Left renal pelvis (tissue), 4 donors: ENCODE measurements at regions not wholly inside any gene's neighbourhood (a gene's known extent, or its start where the extent isn't known, plus 50 kb on each side); places are given as distances from the start of the nearest gene placed in this dataset.

Experiments
- DNase-seq, 4 donors: peaks; one replicate each; pipeline ENCODE4 v3.0.0-alpha.2; 2013; ENCODE audit warnings: low read depth in 4 of 4, low spot score in 3 of 4

DNA sequence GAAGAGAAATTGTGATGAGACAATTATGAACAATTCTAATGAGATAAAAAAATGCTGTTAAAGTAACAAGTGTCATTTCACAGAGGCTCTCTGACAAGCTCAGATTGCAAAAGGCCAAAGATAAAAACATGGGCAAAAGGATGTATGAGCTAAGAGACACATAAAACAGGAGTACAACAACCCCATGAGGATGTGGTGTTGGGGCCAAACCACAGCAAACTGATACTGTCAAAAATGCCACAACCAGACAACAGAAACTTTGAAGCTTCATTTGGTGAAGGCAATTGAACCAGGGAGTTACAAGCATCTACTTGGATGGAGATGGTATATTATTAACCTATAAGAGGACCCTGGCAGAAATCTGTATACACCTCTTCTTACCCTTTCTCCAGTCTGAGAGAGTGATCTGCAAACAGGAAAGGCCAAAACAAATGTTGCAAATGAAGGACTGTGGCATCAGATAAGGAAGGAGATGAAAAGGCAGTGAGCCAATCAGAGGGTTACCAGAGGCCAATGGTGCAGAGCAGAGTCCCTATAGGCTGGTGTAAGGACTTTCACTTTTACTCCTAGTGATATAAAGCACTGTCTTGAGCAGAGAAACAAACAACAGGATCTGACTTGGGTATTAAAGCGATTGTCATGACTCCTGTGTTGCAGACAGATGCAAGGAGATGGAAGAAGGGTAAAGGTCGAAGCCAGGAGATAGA, 659.0 kb downstream of the NTRK3 start:
- no peak for DNase-seq

- DNase-seq = no peak
These were observed 665.0 kb downstream of the NTRK3 start for GRCh38 chr15:87591582-87591981.

DNA sequence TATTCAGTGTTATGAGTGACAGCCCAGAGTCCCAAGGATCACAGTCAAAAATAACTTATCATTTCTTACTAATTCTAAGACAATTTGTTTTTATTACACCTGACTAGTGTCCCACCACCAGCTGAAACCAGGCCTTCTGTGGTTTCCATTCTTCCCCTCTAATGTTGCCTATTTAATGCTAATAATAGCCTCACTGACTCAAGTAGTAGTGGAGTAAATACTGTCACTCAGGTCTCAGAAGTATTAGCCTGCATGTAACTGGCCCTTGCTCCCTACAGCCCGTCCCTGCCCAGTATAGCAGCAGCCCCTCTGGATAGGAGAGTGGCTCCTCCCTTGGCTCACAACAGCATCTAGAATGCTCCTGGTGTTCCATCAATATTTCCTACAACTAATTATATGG, 665.5 kb downstream of the NTRK3 start:
- DNase-seq = no peak

DNA sequence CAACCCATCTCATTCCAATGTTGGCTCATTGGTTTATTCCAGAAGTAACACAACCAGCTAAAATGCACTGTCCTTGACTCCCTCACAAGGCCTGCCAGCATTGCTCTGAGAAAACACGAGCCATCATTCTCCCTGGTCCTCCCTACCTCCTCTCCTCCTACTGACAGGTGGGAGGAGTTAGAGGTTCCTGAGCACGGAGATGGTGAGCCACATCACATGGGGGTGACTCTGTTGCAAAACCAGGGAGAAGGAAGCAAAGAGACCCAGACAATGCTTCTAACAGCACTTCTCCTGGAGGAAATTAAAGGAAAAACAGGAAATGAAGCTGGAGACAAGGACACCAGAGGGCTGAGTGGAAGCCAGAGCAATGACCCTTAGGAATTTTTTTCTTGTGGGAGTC, 667.4 kb downstream of the NTRK3 start:
- no peak for DNase-seq

- DNase-seq = no peak
These were observed 674.4 kb downstream of the NTRK3 start for GRCh38 chr15:87582169-87582568.

- DNase-seq = no peak
These were observed 677.0 kb downstream of the NTRK3 start for GRCh38 chr15:87579537-87579936.

- no peak for DNase-seq
These were observed 677.8 kb downstream of the NTRK3 start for GRCh38 chr15:87578776-87579175.

DNA sequence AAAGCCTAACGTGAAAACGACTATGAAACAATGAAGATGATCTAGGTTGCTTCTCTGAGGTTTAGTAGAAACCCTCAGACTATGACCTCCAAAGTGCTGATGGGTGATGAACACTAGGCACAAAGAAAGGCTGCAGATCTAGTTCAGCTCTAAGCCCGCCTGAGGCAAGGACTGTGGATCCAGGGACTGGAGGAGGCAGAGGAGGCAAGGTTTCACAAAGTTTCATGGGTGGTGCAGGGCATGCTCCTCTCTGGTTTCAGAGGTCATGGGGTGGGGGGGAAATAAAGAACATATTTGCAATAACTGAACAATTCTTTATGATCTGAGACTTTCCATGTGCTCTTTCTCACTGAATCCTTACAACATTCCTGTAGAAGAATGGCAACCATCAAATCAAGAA, 679.2 kb downstream of the NTRK3 start:
- no peak for DNase-seq

GRCh38 chr15:87576486-87577176, 679.9 kb downstream of the NTRK3 start:
- no peak for DNase-seq

GRCh38 chr15:87575896-87576473, 680.6 kb downstream of the NTRK3 start:
- DNase-seq = no peak

- DNase-seq = no peak
These were observed 683.0 kb downstream of the NTRK3 start for GRCh38 chr15:87573534-87573933.

GRCh38 chr15:87573039-87573438, 683.5 kb downstream of the NTRK3 start:
- DNase-seq = no peak

DNA sequence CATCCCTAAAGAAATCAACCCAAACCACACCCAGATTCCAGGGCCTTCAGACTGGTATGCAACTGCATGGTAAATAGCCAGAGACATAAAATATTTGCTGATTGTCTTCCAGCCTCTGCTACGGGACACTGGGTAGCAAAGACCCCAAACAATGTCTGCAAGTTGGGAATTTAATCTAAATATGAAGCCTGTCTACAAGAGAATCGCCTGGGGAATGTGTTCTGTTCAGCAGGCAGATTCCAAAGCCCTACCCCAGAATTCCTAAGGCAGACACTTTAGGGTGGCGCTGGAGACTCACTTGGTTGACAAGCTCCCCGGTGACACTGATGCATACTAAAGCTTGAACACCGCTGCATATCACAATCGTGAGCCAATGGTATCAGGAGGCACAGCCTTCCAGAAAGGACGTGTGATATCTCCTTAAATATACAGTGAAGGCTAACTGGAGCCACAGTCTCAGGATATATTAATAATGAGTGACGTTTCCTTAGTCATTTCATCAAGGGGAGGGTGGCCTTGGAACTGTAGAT, 684.1 kb downstream of the NTRK3 start:
- DNase-seq = no peak

DNA sequence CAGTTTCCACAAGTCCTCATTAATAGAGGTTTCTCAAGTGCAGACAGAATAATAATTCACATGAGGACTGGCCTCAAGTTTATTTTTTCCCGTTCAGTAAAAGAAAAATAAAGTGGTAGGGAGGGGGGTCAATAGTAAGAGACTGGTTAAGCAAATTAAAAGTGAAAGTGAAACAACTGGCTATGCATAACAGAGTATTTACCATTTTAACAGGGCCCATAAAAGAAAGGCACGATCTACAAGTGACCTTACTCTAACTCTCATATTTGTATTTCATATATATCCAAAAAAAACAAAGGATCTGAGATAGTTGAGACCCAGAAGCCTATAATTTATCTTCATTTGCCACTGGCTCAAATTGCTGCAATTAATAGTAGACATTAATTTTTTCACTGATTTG, 686.3 kb downstream of the NTRK3 start:
- DNase-seq = peak; percentile 10 to 34 (median 17)

DNA sequence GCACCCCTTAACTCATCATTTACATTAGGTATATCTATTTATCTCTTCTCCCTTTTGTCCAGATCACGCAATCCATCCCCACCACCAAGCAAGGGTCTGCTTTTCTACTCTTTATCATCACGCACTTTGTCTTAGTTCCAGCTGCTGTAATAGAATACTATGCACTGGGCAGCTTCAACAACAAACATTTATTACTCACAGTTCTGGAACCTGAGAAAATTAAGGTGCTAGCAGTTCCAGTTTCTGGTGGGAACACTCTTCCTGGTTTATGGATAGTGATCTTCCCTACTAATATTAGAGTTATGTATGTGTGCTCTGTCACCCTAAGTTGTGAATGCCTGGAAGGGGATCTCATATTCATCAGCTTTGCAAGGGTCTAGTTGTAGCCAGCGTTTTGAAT, 687.0 kb downstream of the NTRK3 start:
- no peak for DNase-seq

- DNase-seq = no peak
These were observed 689.0 kb downstream of the NTRK3 start for GRCh38 chr15:87567406-87568030.

DNA sequence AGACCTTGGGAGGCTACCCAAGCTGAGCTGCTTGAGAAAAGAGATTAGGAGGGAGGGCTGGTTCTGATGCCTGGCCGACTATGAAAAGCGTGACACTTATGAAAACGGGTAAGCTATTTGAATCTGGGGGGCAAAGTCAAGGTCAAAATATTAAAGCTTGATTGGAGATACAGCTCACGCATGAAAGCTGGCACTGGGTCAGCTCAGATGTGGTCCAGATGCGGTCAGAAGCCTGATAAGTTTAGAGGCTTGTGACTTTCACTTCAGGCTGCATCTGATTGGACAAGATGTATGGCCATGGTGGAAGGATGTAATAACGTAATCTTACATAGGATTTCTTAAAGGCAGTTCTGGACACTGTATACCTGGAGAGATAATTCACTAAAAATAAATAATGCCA, 690.3 kb downstream of the NTRK3 start:
- DNase-seq = no peak

GRCh38 chr15:87564681-87565080, 691.9 kb downstream of the NTRK3 start:
- no peak for DNase-seq

DNA sequence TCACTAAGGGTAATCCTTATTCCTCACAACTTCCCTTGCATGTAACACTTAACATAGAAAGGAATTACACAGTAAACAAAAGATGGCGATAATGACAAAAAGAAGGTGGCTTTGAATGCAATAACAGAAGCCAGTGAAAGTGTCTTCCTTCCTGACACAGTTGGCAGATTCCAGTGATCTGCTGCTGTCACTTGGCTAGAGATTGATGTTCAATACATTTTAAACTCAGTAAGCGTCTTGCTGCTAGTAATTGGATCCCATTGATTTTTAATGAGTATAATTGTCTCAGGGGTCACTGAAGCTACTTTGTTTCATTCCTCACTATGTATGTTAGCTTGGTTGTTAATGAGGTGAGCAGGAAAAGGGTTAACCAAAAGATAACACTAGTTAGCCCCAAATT, 692.7 kb downstream of the NTRK3 start:
- DNase-seq = no peak

DNA sequence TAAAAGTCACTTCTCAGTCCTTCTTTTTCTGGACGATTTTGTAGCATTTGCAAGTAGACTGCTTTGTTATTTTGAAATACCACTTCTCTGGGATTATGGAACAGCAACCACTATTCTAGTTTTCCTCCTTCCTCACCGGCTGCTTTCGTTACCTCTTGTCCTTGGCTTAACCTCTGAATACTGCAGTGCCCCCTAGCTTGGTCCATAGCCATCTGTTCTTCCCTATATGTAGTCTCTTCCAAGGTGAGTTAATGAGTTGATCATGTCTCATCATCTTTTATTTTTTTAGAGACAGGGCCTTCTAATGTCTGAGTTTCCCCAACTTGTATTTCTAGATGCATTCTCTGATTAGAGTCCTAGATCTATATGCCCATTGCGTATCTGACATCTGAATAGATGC, 694.3 kb downstream of the NTRK3 start:
- DNase-seq = no peak

DNA sequence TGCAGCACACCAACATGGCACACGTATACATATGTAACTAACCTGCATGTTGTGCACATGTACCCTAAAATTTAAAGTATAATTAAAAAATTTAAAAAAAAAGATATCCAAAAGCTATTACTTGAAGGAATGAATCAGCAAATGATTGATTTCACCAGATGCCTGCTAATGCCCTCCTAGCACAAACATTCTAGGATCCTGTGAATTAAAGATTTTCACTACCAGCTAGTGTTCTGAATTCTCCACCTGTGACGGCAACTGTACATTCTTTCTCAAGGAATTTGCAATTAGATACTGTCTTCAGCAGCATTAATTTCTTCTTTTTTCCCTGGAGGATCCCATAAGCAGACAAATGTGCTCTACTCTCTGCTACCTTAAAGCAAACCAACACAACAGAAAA, 694.9 kb downstream of the NTRK3 start:
- no peak for DNase-seq
